GM19240 (cell line): ENCODE measurements at regions not wholly inside any gene's neighbourhood (a gene's known extent, or its start where the extent isn't known, plus 50 kb on each side); places are given as distances from the start of the nearest gene placed in this dataset.

Source experiments
- DNase-seq: peaks from one replicate; pipeline ENCODE4 v3.0.0; 2011; ENCODE audit warnings: low spot score; ENCODE audit not compliant: insufficient read length

- no peak for DNase-seq
These were observed 203.2 kb downstream of the LTN1 start for GRCh38 chr21:28789523-28789922.

GRCh38 chr21:28788030-28788429, 204.6 kb downstream of the LTN1 start:
- no peak for DNase-seq

GRCh38 chr21:28783641-28784185, 209.0 kb downstream of the LTN1 start:
- DNase-seq, result no peak

- DNase-seq, result no peak
These were observed 210.9 kb downstream of the LTN1 start for GRCh38 chr21:28781602-28782276.

- DNase-seq, result no peak
These were observed 212.8 kb downstream of the LTN1 start for GRCh38 chr21:28779914-28780313.

GRCh38 chr21:28776251-28776650, 216.4 kb downstream of the LTN1 start:
- no peak for DNase-seq

- no peak for DNase-seq
These were observed 217.6 kb downstream of the LTN1 start for GRCh38 chr21:28775071-28775470.

GRCh38 chr21:28773036-28773435, 219.6 kb downstream of the LTN1 start:
- no peak for DNase-seq

- DNase-seq, result no peak
These were observed 220.7 kb downstream of the LTN1 start for GRCh38 chr21:28771790-28772501.

GRCh38 chr21:28770867-28771661, 221.6 kb downstream of the LTN1 start:
- no peak for DNase-seq

GRCh38 chr21:28769683-28770082, 223.0 kb downstream of the LTN1 start:
- DNase-seq, result no peak

- no peak for DNase-seq
These were observed 223.9 kb downstream of the LTN1 start for GRCh38 chr21:28768753-28769152.

- DNase-seq, result no peak
These were observed 225.2 kb downstream of the LTN1 start for GRCh38 chr21:28767523-28767922.

- DNase-seq, result no peak
These were observed 228.8 kb downstream of the LTN1 start for GRCh38 chr21:28763809-28764418.

GRCh38 chr21:28762357-28762735, 230.3 kb downstream of the LTN1 start:
- no peak for DNase-seq

- DNase-seq, result no peak
These were observed 230.9 kb downstream of the LTN1 start for GRCh38 chr21:28761674-28762356.

- DNase-seq, result no peak
These were observed 233.8 kb downstream of the LTN1 start for GRCh38 chr21:28758883-28759242.

GRCh38 chr21:28758042-28758882, 234.4 kb downstream of the LTN1 start:
- DNase-seq, result no peak

GRCh38 chr21:28754862-28755261, 237.8 kb downstream of the LTN1 start:
- DNase-seq, result no peak

GRCh38 chr21:28754127-28754611, 238.5 kb downstream of the LTN1 start:
- no peak for DNase-seq
